ENCODE measurements at regions not wholly inside any gene's neighbourhood (a gene's known extent, or its start where the extent isn't known, plus 50 kb on each side); places are given as distances from the start of the nearest gene placed in this dataset.

DNA sequence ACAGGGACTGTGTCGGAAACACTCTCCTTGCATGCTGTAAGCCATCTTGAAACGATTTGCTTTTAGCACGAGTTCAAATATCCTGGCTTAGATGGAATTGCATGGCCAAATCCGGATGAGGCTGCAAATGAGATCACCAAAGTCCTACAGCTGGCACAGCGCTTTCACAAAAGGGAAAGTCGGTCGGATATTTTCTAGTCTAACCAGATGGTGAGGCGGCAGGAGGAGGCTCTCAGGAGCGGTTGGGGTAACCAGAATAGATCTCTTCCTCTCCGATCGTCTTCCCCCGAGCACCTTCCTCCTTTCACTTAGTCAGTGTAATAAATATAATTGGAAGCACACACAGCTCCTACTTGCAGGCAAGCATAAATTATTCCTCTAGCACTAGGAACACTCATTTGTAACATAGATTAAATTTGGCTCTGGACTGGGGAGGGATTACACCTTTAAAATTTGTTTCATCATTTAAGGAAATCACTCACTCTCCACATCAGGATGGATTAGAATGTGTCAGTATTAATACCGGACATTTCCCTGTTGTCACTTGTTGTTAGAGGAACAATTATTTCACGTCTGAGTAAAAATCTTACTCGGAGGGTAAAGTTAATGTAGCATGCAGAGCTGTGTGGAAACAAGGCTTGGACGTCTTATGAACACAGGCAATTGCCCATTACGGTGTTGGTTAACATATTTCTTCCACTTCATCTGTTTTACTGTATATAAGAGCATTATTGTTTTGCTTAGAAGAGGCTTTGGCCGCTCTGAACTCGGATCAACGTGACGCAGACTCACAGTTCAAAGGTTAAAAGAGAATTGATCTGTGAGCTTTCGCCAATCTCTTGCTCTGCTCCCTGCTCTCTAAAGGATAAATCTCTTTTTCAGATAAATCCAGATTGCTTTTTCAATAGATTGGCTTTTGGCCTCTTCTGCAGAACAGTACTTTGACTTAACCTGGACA is 857.9 kb downstream of the TYW1 start:
- intact Hi-C loops (cut with DNase I): no loop called here
- peaks cover 0 to under 1% (median 0%) of the 10 kb centered on the region in 4 donors for H3K9me3 ChIP-seq
- no peak overlapping the region for H3K27ac ChIP-seq
- no peak for DNase-seq
- TF ChIP-seq CTCF (IDR thresholded peaks at IDR 0.05): no peak
- TF ChIP-seq POLR2A (IDR thresholded peaks at IDR 0.05): no peak
- TF ChIP-seq EP300 (IDR thresholded peaks at IDR 0.05): no peak
- TF ChIP-seq POLR2AphosphoS5 (IDR thresholded peaks at IDR 0.05): no peak
- WGBS, 2 donors: 72 to 73% methylated on average over 22 of the region's 22 CpGs
- no peak overlapping the region for H3K4me3 ChIP-seq
- peaks cover 0 to 9% (median 0%) of the 10 kb centered on the region in 3 donors for H3K27me3 ChIP-seq
- no peaks in the 10 kb centered on the region for H3K36me3 ChIP-seq
- H3K4me1 ChIP-seq: no peaks in the 10 kb centered on the region

DNA sequence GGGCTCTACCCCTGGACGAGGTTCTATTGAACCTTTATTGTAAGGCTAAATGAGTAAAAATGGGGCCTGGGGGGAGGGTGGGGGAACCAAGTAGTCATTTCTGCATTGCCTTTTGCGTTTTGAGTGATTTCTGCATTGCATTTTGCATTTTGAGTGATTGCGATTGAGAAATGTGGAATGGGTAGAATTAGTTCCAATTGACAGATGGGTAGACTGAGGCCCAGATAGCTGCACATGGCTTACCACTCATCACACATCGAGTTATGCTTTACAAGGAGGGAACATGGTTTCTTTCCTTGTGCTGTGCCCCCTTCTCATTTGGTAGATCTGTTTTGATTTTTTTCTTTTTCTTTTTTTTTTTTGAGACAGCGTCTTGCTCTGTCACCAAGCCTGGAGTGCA is 858.7 kb downstream of the TYW1 start:
- TF ChIP-seq CTCF (IDR thresholded peaks at IDR 0.05): no peak
- no peak for TF ChIP-seq POLR2AphosphoS5 (IDR thresholded peaks at IDR 0.05)
- no peak for TF ChIP-seq POLR2A (IDR thresholded peaks at IDR 0.05)
- TF ChIP-seq EP300 (IDR thresholded peaks at IDR 0.05): no peak
- Histone ChIP-seq H3K9me3 (peaks cover 0 to 2% (median 0%) of the 10 kb centered on the region in 4 donors), H3K4me1 (no peaks in the 10 kb centered on the region), H3K36me3 (no peaks in the 10 kb centered on the region), H3K4me3 (no peak overlapping the region), H3K27ac (no peak overlapping the region), H3K27me3 (peaks cover 0 to 9% (median 0%) of the 10 kb centered on the region in 3 donors)
- no peak for DNase-seq
- WGBS, 2 donors: 65 to 69% methylated on average over 5 of the region's 5 CpGs
- intact Hi-C loops (cut with DNase I): no loop called here

- Histone ChIP-seq H3K9me3 (peaks cover 0 to 2% (median 0%) of the 10 kb centered on the region in 4 donors), H3K4me1 (no peaks in the 10 kb centered on the region), H3K36me3 (no peaks in the 10 kb centered on the region), H3K27me3 (peaks cover 0 to 4% (median 0%) of the 10 kb centered on the region in 3 donors), H3K27ac (no peak overlapping the region), H3K4me3 (no peak overlapping the region)
- intact Hi-C loops (cut with DNase I): no loop called here
- 60 to 83% methylated on average over 2 of the region's 2 CpGs for WGBS, 2 donors
- no peak for DNase-seq
- TF ChIP-seq EP300 (IDR thresholded peaks at IDR 0.05): no peak
- no peak for TF ChIP-seq POLR2AphosphoS5 (IDR thresholded peaks at IDR 0.05)
- no peak for TF ChIP-seq CTCF (IDR thresholded peaks at IDR 0.05)
These were observed 859.4 kb downstream of the TYW1 start for GRCh38 chr7:67856046-67856445.

DNA sequence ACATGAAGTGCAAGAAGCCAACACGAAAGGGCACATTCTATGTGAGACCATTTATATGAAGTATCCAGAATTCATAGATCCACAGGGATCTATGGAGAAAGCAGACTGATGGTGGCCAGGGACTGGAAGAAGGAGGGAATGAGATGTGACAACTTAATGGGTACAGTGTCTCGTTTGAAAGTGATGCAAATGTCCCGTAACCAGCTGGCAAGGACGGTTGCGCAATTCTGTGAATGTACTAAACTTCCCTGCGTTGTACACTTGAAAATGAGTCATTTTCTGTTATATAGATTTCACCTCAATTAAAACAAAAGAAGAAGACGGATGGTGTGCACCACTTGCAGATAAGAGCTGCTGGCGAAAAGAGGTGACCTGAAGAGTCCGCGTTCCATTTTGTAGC is 861.1 kb downstream of the TYW1 start:
- no peak for DNase-seq
- H3K27me3 ChIP-seq: no peaks in the 10 kb centered on the region
- intact Hi-C loops (cut with DNase I): no loop called here
- WGBS, 2 donors: 79% methylated on average over 10 of the region's 10 CpGs
- peaks cover 0 to 6% (median 0%) of the 10 kb centered on the region in 4 donors for H3K9me3 ChIP-seq
- TF ChIP-seq EP300 (IDR thresholded peaks at IDR 0.05): no peak
- TF ChIP-seq POLR2A (IDR thresholded peaks at IDR 0.05): no peak
- no peak for TF ChIP-seq CTCF (IDR thresholded peaks at IDR 0.05)
- TF ChIP-seq POLR2AphosphoS5 (IDR thresholded peaks at IDR 0.05): no peak
- H3K4me3 ChIP-seq: no peak overlapping the region
- H3K4me1 ChIP-seq: no peaks in the 10 kb centered on the region
- no peak overlapping the region for H3K27ac ChIP-seq
- H3K36me3 ChIP-seq: no peaks in the 10 kb centered on the region
